ENCODE measurements at regions not wholly inside any gene's neighbourhood (a gene's known extent, or its start where the extent isn't known, plus 50 kb on each side); places are given as distances from the start of the nearest gene placed in this dataset.
A peak's percentile ranks its signal among the peaks of the same experiment; 100 is the strongest.
"Not testable (repeated sequence)": the region's sequence is repeated elsewhere in the genome, so short reads cannot be mapped to it uniquely, and the experiment has no call there.

DNA sequence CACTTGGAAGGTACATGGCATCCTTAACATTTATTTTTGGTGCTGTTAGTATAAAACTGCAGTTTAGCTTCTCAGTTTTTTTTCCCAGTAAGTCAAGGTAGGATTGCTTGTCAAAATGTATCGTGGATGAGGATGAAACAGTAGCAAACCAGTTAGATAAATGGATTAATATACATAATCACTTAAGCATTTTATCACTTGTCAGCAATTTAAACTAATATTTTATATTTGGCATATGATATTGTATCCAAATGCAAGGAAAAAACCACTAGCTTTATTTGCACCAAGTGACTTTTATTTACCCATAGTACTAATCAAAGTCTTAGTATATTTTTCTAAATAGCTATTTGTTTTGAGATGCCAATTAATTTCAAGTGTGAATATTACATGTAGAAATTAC is 137.7 kb upstream of the XIRP2 start:
- no peak for DNase-seq (ENCODE audit: extremely low spot score, insufficient read length, low read depth)
- FAIRE-seq, result no peak

GRCh38 chr2:166744117-166744516 is 144.2 kb upstream of the XIRP2 start:
- FAIRE-seq; DNase-seq (ENCODE audit: extremely low spot score, insufficient read length, low read depth): not testable (repeated sequence)

DNA sequence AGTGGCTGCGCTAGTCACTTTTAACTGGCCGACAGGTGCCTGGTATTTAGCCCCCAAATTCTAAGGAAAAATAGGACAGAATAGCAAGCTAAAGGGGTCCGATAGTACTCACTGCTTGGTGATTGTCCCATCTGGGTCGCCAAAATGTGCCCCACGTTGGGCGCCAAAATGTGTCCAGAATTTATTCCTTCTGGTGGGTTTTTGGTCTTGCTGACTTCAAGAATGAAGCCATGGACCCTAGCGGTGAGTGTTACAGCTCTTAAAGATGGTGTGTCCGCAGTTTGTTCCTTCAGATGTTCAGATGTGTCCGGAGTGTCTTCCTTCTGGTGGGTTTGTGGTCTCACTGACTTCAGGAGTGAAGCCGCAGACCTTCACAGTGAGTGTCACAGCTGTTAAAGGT is 144.8 kb upstream of the XIRP2 start:
- not testable (repeated sequence) for DNase-seq (ENCODE audit: extremely low spot score, insufficient read length, low read depth); FAIRE-seq

DNA sequence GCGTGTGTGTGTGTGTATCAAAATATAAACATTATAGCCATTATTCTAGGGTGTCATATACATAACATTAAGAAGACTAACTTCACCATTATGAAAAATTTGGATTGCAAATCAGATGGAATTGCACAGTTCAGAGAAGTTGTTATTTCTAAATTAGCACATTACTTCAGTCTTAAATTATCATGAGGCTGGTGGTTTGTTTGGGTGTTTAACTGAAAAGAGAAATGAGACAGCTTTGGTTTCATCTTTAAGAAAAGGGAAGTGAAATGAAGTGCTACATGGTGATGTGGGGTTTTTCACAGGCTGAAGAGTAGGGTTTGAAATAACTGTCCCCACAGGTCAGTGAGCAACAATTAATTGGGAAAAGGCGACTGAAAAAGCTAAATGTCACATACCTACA is 161.2 kb upstream of the XIRP2 start:
- DNase-seq (ENCODE audit: extremely low spot score, insufficient read length, low read depth) (no peak), FAIRE-seq (peak; percentile 75)

DNA sequence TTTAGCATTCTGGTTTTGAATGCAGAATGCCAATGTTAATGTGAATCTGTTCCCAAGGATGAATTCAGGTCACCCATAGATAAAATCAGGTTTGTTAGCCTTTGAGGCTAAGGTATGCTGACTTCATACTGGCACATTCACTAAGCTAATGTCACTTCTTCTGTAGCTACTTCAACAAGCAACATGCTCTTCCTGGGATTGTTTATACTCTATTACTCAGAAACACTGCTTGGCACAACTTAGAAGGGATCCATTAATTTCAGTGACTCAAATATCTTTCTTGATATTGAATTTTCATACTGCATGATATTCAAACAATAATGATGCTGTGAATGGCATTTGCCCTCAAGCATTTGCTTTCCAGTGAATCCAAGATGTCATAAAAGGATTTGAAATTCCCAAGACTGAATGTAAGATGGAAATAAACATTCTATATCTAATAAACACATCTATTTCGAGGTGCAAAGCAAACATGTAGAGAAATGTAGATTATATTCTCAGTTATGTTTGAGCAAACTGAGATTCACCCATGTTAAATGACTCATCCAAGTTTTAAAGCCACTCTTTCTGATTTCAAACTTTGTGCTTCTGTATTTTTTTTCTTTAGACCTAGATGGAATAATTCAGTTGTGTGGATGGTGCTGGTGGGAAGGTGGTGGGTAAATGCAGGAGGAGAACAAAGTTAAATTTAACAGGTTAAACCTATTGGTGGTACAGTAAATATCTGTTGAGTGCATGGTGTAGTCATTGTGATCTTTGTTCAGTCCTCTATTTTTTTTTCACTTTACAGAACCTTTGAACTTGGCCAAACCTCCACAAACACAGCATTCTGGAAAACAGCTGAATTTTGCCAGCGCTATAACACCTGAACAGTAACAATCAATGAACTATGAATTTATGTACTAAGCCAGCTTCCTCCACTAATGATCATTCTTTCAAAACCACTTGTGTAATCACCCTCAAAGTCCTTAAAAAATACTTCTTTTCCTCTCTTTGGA is 162.1 kb upstream of the XIRP2 start:
- DNase-seq (ENCODE audit: extremely low spot score, insufficient read length, low read depth) (no peak), FAIRE-seq (no peak)

DNA sequence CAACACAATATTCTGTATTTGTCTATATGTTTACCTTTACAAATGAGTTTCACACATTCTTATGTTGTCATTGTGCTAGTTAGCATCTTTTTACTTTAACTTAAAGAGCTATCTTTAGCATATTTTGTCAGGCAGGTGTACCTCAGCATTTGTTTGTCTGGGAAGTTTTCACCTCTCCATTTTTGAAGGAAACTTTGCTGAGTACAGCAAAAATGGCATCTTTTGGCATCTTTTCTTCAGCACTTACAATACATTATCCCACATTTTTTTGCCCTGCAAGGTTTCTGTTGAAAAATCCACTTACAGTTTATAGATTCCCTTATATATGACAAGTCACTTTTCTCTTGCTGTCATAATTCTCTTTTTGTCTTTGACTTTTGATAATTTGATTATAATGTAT is 171.3 kb upstream of the XIRP2 start:
- DNase-seq (ENCODE audit: extremely low spot score, insufficient read length, low read depth) (no peak), FAIRE-seq (no peak)

- DNase-seq (ENCODE audit: extremely low spot score, insufficient read length, low read depth), result no peak
- no peak for FAIRE-seq
Measured at GRCh38 chr2:166700079-166700478, 188.2 kb upstream of the XIRP2 start.

- FAIRE-seq (no peak), DNase-seq (ENCODE audit: extremely low spot score, insufficient read length, low read depth) (no peak)
Measured at GRCh38 chr2:166695154-166695553, 193.1 kb upstream of the XIRP2 start.

DNA sequence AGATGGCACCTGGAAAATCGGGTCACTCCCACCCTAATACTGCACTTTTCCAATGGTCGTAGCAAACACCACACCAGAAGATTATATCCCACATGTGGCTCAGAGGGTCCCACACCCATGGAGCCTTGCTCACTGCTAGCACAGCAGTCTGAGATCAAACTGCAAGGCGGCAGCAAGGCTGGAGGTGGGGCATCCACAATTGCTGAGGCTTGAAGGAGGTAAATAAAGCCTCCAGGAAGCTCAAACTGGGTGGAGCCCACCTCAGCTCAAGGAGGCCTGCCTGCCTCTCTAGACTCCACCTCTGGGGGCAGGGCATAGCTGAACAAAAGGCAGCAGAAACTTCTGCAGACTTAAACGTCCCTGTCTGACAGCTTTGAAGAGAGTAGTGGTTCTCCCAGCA is 192.0 kb upstream of the SCN7A start:
- DNase-seq (ENCODE audit: extremely low spot score, insufficient read length, low read depth); FAIRE-seq: not testable (repeated sequence)

- no peak for FAIRE-seq
- no peak for DNase-seq (ENCODE audit: extremely low spot score, insufficient read length, low read depth)
Measured at GRCh38 chr2:166677996-166678395, 183.9 kb upstream of the SCN7A start.

DNA sequence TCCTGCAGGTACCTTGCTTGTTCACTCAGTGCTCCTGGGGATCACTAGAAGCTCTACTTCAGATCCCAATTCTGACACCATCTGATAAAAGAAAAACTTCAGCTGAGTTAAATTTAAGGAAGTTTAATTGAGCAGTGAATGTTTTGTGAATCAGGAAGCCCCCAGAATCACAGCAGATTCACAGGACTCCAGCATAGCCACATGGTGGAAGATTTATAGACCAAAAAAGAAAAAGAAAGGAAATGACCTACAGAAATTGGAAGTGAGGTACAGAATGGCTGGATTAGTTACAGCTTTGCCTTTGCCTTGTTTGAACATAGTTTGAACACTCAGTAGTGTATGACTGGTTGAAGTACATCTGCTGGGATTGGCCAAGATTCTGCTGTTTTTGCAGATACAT is 182.7 kb upstream of the SCN7A start:
- no peak for DNase-seq (ENCODE audit: extremely low spot score, insufficient read length, low read depth)
- no peak for FAIRE-seq

- no peak for DNase-seq (ENCODE audit: extremely low spot score, insufficient read length, low read depth)
- FAIRE-seq, result no peak
Measured at GRCh38 chr2:166675553-166675952, 181.5 kb upstream of the SCN7A start.

- no peak for DNase-seq (ENCODE audit: extremely low spot score, insufficient read length, low read depth)
- FAIRE-seq, result no peak
Measured at GRCh38 chr2:166673986-166674385, 179.9 kb upstream of the SCN7A start.

GRCh38 chr2:166671801-166672200 is 177.8 kb upstream of the SCN7A start:
- FAIRE-seq, result no peak

GRCh38 chr2:166671235-166671634 is 177.2 kb upstream of the SCN7A start:
- FAIRE-seq, result no peak
- DNase-seq (ENCODE audit: extremely low spot score, insufficient read length, low read depth), result no peak

More at GRCh38 chr2:166671801-166672200, 177.8 kb upstream of the SCN7A start:
- no peak for DNase-seq (ENCODE audit: extremely low spot score, insufficient read length, low read depth)

DNA sequence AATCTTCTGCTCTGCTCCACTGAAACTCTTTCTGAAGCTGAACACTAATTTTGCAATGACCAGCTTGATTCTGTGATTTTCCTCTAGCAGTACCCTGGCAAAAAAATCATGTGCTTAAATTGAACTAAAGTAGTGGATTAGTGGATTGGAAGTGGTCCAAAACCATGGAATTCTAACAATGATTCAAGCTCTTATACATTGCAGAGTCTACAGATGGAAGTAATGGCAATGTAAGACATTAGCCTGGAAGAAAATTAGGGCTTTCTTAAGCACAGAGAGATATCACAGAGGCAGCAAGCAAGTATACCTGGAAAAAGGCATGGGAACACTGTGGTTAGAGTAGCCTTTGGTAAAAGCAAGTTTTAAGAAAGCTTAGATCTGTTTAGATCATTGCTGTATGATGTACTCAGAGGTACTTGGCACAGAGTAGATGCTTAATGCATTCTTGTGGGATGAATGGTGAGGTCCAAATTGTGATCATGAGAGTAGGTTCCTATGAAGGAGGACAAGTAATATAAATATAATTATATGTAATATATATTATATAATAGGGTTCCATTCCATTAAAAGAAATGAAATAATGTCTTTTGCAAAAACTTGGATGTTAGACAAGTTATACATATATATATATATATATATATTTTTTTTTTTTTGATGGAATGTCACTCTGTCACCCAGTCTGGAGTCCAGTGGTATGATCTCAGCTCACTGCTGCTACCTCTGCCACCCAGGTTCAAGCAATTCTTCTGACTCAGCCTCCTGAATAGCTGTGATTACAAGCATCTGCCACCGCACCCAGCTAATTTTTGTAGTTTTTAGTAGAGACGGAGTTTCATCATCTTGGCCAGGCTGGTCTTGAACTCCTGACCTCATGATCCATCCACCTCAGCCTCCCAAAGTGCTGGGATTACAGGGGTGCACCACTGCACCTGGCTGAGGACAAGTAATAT is 172.2 kb upstream of the SCN7A start:
- no peak for FAIRE-seq
- DNase-seq (ENCODE audit: extremely low spot score, insufficient read length, low read depth), result no peak

- DNase-seq (ENCODE audit: extremely low spot score, insufficient read length, low read depth), result no peak
Measured at GRCh38 chr2:166661824-166662223, 167.8 kb upstream of the SCN7A start.

GRCh38 chr2:166661391-166661790 is 167.3 kb upstream of the SCN7A start:
- DNase-seq (ENCODE audit: extremely low spot score, insufficient read length, low read depth) (no peak), FAIRE-seq (no peak)

More at GRCh38 chr2:166661824-166662223, 167.8 kb upstream of the SCN7A start:
- no peak for FAIRE-seq

DNA sequence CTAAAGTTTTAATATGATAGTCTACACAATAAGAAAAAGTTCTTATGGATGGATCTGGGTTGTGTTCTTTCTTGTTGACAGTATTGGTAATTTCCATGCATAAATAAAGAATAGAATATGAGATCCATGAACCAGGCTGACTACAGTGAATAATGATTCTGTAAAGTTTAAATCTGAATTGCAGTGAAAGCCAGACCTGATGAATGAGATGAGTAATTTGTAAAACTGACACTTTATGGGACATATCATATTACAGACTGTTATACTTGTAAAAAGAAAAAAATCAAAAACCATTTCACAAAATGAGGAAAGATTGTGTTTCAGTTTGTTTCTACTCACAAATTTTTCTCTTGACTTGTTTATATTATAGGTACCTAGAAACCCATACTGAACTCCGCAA is 164.9 kb upstream of the SCN7A start:
- FAIRE-seq, result no peak
- no peak for DNase-seq (ENCODE audit: extremely low spot score, insufficient read length, low read depth)

GRCh38 chr2:166653185-166653813 is 159.2 kb upstream of the SCN7A start:
- FAIRE-seq, result no peak

More at GRCh38 chr2:166653185-166653813, 159.2 kb upstream of the SCN7A start:
- DNase-seq (ENCODE audit: extremely low spot score, insufficient read length, low read depth), result no peak

Data from GM18507 (cell line).